ENCODE measurements at regions not wholly inside any gene's neighbourhood (a gene's known extent, or its start where the extent isn't known, plus 50 kb on each side); places are given as distances from the start of the nearest gene placed in this dataset.
"Not testable (repeated sequence)": the region's sequence is repeated elsewhere in the genome, so short reads cannot be mapped to it uniquely, and the experiment has no call there.

- WGBS, 2 donors = 48 to 71% methylated on average over 3 of the region's 3 CpGs
- no peak for DNase-seq (ENCODE audit: low spot score in 2 of 2)
- H3K4me3 ChIP-seq (ENCODE audit: low read depth, poor library complexity, severe bottlenecking) = no peak overlapping the region
- TF ChIP-seq POLR2A (IDR thresholded peaks at IDR 0.05) = no peak
- TF ChIP-seq, protein P1, sequence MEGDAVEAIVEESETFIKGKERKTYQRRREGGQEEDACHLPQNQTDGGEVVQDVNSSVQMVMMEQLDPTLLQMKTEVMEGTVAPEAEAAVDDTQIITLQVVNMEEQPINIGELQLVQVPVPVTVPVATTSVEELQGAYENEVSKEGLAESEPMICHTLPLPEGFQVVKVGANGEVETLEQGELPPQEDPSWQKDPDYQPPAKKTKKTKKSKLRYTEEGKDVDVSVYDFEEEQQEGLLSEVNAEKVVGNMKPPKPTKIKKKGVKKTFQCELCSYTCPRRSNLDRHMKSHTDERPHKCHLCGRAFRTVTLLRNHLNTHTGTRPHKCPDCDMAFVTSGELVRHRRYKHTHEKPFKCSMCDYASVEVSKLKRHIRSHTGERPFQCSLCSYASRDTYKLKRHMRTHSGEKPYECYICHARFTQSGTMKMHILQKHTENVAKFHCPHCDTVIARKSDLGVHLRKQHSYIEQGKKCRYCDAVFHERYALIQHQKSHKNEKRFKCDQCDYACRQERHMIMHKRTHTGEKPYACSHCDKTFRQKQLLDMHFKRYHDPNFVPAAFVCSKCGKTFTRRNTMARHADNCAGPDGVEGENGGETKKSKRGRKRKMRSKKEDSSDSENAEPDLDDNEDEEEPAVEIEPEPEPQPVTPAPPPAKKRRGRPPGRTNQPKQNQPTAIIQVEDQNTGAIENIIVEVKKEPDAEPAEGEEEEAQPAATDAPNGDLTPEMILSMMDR (IDR thresholded peaks at IDR 0.05) = no peak
- intact Hi-C loops (cut with DNase I; ENCODE audit: low total_unique reads) = no loop called here
Observed at GRCh38 chr5:102625928-102626327, 127.1 kb upstream of the SLCO6A1 start.

- H3K4me3 ChIP-seq (ENCODE audit: low read depth, poor library complexity, severe bottlenecking) = no peak overlapping the region
- no peak for TF ChIP-seq POLR2A (IDR thresholded peaks at IDR 0.05)
- DNase-seq (ENCODE audit: low spot score in 2 of 2) = no peak
- intact Hi-C loops (cut with DNase I; ENCODE audit: low total_unique reads) = no loop called here
Observed at GRCh38 chr5:102627315-102627714, 127.8 kb upstream of the PAM start.

DNA sequence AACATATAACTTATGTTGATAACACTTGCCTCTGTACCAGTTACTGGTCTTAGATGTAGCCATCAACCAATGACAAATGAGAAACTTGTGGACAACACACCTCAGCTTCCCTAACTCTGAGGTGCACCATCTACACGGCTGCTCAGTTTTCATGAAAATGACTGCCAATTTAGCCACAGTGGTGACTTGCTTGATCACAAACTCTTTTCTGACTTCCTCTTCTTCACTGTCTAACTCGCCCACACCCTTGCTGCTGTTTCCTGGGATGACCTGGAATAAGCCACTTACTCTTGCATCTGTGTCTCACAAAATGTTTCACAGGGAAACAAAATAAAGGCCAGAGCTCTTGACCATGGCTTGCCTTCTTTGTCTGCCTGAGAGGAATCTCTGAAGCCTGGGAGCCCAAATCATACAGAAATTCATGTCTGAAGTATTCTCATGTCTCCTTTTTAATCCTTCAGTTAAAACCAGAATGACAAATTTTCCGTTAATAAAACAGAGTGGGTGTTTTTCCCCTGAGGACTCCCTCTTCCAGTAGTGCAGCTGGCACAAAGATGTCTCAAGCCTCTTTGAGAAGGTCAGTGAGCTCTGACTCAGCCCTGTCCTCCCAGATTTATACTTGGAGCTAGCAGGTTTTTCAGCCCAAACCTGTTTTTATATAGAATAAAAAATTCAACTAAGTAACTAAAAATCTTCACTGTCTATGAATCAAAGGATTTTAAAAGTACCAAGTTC lies 126.5 kb upstream of the PAM start:
- 37 to 39% methylated on average over 3 of the region's 3 CpGs for WGBS, 2 donors
- intact Hi-C loops (cut with DNase I; ENCODE audit: low total_unique reads) = no loop called here
- no peak for DNase-seq (ENCODE audit: low spot score in 2 of 2)
- TF ChIP-seq POLR2A (IDR thresholded peaks at IDR 0.05) = no peak
- TF ChIP-seq, protein P1 (IDR thresholded peaks at IDR 0.05) = no peak
- H3K4me3 ChIP-seq (ENCODE audit: low read depth, poor library complexity, severe bottlenecking) = no peak overlapping the region

DNA sequence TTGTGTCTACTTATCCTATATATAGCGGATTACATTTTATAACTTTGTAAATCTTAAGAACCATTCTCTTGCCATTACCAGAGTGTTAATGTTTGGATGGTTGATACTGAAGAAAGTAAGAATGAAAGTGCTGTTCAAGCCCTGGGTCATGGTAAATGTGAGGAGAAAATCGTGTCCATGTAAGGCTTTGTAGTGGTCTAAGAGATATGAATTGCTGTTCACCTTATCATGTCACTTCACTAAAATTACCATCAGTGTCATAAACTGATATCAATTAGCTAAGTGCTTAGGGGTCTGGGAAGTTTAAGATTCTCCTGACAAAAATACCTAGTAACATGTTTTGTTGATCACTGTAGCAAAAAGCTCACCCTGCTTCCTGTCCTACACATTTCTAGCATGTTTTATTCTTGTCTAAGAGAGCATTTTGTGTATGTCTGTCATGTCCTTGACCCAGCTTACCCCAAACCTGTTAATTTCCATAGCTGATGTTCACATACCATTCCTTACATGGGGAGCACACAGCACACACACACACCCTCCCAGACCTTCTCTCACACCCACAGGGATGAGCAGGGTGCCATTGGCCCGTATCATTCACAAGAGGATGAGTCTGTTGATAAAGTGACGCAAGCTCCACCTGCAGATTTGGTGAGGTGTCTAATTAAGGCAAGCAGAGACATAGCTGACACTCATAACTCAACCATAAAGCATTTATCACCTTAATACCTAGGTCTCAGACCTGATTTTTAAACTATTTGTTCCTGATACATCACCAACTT lies 125.1 kb upstream of the PAM start:
- 76 to 80% methylated on average over 4 of the region's 4 CpGs for WGBS, 2 donors
- TF ChIP-seq, protein P1 (IDR thresholded peaks at IDR 0.05) = no peak
- no peak for TF ChIP-seq POLR2A (IDR thresholded peaks at IDR 0.05)
- no peak overlapping the region for H3K4me3 ChIP-seq (ENCODE audit: low read depth, poor library complexity, severe bottlenecking)
- DNase-seq (ENCODE audit: low spot score in 2 of 2) = no peak
- intact Hi-C loops (cut with DNase I; ENCODE audit: low total_unique reads) = no loop called here

GRCh38 chr5:102635399-102635798 lies 119.7 kb upstream of the PAM start:
- H3K4me3 ChIP-seq (ENCODE audit: low read depth, poor library complexity, severe bottlenecking); DNase-seq (ENCODE audit: low spot score in 2 of 2); intact Hi-C loops (cut with DNase I; ENCODE audit: low total_unique reads): not testable (repeated sequence)
- WGBS, 2 donors = 86 to 92% methylated on average over 1 of the region's 1 CpG

GRCh38 chr5:102638316-102638715 lies 116.8 kb upstream of the PAM start:
- no peak for DNase-seq (ENCODE audit: low spot score in 2 of 2)
- no peak for TF ChIP-seq POLR2A (IDR thresholded peaks at IDR 0.05)
- TF ChIP-seq, protein P1 (IDR thresholded peaks at IDR 0.05) = no peak
- WGBS, 2 donors = 69 to 73% methylated on average over 3 of the region's 3 CpGs
- intact Hi-C loops (cut with DNase I; ENCODE audit: low total_unique reads) = no loop called here
- no peak overlapping the region for H3K4me3 ChIP-seq (ENCODE audit: low read depth, poor library complexity, severe bottlenecking)

Data from lower leg skin (tissue), 4 donors.